ENCODE measurements at regions not wholly inside any gene's neighbourhood (a gene's known extent, or its start where the extent isn't known, plus 50 kb on each side); places are given as distances from the start of the nearest gene placed in this dataset.
"Not testable (repeated sequence)": the region's sequence is repeated elsewhere in the genome, so short reads cannot be mapped to it uniquely, and the experiment has no call there.

DNA sequence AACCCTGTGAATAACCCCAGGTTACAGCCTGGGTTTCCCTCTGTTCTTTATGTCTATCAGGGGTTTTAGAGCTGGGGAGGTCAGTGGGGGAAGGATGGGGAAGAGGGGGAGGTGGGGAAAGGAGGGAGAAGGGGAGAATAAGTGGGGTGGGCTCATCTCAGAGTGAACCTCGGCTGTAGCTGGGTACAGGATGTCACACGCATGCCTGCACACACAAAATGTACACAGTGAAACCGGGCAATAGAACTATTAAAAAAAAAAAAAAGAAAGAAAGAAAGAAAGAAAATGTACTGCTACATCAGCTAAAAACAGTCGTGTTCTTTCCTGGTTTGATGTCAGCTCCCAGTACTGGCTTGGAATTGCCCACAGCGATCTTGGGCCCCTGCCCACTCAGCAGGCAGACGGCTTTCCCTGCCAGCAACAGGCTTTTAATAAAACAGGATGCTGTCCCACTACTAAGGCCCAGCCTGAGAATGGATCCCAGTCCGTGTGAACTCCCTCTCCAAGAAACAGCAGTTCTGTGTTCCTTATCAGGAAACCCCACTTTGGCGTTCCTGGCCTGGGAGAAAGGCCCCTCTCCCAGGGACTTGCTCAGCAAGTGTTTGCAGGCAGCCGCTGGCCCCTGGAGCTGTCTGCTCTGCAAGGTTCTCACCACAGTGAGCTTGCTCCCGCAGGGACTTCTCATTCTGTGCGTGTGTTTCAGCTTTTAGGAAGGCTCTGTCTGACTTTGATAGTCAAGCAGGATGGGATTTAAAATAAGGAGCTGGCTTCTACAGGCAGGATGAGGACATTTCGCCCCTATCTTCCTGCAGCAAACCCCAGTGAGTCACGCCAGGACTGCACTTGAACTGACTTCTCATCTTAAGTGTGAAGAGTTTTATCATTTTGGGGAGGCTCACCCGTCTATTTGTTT is 225.6 kb downstream of the BCL2L11 start:
- TF ChIP-seq CTCF, POLR2A (IDR thresholded peaks at IDR 0.05): not testable (repeated sequence)

Measured in sigmoid colon (tissue), 3 donors.